HG02884 (cell line): ENCODE measurements at regions not wholly inside any gene's neighbourhood (a gene's known extent, or its start where the extent isn't known, plus 50 kb on each side); places are given as distances from the start of the nearest gene placed in this dataset.
"Not testable (repeated sequence)": the region's sequence is repeated elsewhere in the genome, so short reads cannot be mapped to it uniquely, and the experiment has no call there.

Experiments
- ATAC-seq: cut with Tn5 transposase; IDR thresholded peaks from one replicate; pipeline ENCODE4 v1.9.1; 2021; ENCODE audit warnings: mild to moderate bottlenecking, moderate library complexity; ENCODE audit not compliant: unreplicated experiment

DNA sequence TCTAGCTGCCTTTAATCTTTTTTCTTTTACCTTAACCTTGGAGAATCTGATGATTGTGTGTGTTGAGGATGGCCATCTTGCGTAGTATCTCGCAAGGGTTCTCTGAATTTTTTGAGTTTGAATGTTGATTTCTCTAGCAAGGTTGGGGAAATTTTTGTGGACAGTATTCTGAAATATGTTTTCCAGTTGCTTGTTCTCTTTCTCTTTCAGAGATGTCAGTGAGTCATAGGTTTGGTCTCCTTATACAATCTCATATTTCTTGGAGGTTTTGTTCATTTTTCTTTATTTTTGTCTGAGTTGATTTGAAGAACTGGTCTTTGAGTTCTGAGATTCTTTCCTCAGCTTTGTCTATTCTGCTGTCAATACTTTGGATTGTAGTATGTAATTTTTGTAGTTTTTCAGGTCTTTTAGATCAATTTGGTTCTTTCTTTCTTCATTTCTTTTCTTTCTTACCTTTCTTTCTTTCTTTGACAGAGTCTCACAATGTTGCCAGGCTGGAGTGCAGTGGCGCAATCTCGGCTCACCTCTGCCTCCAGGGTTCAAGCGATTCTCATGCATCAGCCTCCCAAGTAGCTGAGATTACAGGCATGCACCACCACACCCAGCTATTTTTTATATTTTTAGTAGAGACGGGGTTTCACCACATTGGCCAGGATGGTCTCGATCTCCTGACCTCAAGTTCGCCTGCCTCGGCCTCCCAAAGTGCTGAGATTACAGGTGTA is 366.4 kb upstream of the RASGRP1 start:
- ATAC-seq = no peak

GRCh38 chr15:38941399-38941953 is 376.9 kb upstream of the RASGRP1 start:
- ATAC-seq = no peak

DNA sequence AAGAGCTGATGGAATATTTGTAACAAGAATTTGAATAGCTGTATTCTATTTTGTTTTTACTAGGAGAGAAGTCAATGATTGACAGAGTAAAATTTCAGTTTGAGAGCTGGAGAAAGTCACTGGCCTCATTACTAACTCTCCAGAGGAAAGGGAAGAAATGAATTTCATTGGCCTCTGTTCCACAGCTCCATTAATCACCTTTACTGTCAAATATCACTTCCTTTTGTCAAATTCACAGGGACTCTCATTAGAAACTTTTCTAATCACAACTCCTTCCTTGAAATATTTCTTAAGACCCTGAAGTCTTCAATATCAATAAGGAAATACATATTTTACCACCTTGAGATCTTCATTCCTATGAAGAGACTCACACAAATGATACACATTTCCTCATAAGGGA is 379.9 kb upstream of the RASGRP1 start:
- ATAC-seq = no peak

- ATAC-seq = no peak
These were observed 381.1 kb upstream of the RASGRP1 start for GRCh38 chr15:38945551-38946298.

DNA sequence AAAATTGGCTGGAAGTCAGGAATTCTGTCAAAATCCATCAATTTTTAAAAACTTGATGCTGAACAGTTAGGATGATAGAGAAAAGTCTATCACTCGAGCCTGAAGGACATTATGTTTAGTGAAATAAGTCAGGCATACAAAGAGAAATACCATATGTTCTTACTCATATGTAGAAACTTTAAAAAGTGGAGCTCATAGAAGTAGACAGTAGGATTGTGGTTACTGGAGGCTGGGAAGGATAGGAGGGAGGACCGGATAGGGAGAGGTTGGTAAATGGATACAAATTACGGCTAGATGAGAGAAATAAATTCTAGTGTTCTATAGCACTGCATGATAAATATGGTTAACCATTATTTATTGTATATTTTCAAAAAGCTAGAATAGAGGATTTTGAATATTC is 389.5 kb upstream of the RASGRP1 start:
- no peak for ATAC-seq

DNA sequence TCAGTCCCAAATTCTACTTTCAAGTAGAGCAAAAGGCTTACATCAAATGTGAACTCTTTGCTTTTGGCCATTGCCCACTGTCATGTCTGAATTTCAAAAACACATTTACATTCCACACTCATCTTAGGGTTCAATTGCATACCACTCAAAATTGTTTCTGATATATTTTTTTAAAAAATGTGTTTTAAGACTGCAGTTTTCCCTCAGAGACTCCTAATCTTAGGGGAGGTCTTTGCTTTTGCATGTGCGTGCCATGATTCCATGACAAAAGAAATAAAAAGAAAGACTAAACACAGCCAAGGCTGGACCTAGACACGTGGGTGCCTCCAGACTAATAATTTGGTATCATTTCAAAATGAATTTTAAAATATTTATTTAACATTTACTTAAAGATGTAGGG is 396.8 kb upstream of the RASGRP1 start:
- no peak for ATAC-seq

DNA sequence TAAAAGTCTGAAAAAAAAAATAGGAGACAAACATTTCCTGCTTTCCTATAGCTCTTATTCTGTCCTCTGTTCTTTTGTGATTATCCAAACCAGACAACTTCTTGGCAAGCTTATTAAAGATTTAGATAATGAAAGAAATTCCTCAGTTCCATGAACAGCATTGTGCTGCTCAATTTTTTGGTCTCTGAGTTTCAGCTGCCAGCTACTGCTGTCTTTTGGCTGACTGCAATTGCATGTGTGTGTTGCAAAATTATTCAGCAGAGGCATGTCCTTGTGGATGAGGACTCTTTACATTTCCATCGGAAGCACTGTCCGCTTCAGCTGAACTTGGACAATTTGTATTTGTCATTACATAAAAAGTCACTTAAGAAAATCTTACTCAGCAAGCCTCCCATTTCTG is 397.3 kb upstream of the RASGRP1 start:
- ATAC-seq = no peak

DNA sequence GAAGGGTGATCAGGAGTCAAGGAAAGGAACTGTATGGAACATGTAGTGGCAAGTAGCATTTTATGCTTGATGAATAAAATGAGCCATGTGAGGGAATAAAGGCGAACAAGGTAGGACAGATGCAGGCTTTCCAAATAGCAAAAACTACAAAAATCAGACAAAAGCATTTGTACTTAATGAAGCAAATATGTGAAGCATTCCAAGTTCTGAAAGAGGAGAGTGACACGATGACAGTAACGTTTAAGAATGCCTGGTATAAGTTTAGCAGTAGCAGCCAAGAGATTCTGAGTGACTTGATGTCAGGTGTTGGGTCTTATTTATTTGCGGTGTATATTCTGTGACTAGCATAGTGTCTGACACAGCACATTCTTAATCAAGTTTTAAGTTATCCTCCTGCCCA is 408.2 kb upstream of the RASGRP1 start:
- no peak for ATAC-seq

GRCh38 chr15:38975282-38975990 is 410.8 kb upstream of the RASGRP1 start:
- no peak for ATAC-seq

GRCh38 chr15:38991126-38991525 is 426.5 kb upstream of the RASGRP1 start:
- no peak for ATAC-seq

- no peak for ATAC-seq
These were observed 427.1 kb upstream of the RASGRP1 start for GRCh38 chr15:38991701-38992100.

- no peak for ATAC-seq
These were observed 427.9 kb upstream of the RASGRP1 start for GRCh38 chr15:38992506-38992905.

DNA sequence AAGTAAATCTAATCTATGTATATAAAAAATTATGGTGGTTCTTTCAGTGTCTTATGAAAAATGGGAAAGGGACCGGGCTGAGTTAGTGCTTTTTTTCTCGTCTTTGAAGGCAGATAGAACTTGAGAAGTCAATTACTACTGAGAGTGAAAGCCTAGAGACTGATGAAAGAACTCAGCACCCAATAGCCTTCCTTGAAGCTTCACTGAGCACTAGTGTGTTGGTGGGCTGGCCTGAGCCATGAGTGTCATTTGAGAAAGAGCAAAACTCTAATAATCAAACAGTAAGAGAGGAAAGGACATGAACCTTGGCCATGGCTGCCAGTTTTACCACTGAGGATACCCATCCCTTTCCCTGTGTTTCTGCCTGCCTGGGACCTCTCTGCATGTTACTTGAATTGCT is 428.3 kb upstream of the RASGRP1 start:
- no peak for ATAC-seq

- no peak for ATAC-seq
These were observed 429.7 kb upstream of the RASGRP1 start for GRCh38 chr15:38994310-38994709.

DNA sequence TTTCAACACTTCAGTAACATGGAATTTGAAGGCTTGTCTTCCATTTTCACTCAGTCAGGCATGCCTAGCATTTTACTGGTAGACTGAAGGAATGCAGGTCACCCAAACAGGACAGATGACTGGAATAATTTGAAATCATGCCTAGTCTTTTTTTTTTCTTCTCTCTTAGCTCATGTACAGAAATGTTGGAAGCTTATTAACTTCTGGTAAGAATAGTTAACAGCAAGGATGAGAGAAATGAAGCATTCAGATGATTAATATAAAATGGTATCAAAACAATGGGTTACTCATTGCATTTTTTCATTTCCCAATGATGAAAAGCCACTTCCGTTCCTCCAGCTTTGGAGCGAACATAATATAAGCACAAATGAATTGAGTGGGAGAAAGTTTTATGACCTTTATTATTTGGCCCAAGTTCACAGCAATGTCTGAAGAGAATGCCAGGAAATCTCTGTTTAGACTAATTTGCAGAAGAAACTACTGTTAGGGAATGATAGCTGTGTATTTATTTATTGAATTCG is 431.6 kb upstream of the RASGRP1 start:
- no peak for ATAC-seq

DNA sequence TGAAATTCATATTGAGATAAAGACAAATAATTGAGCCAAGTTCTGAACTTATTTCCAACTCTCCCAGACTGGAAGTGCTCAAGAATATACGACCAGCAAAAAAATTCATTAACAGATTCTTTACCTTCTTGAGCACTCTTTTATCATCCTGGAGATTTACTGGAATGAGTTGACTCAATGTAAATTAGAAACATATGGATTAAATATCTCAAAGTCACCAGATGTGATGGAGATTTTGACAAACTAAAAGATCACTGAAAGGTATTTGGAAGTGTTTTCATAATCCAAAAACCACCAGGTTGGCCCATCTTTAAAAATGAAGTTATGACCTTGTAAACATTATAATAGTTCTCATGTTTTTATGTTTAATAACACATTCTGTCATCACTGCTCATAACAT is 433.2 kb upstream of the RASGRP1 start:
- ATAC-seq = no peak

- ATAC-seq = no peak
These were observed 435.6 kb upstream of the RASGRP1 start for GRCh38 chr15:39000008-39000734.

- no peak for ATAC-seq
These were observed 445.1 kb upstream of the RASGRP1 start for GRCh38 chr15:39009740-39010139.

- not testable (repeated sequence) for ATAC-seq
These were observed 446.5 kb upstream of the RASGRP1 start for GRCh38 chr15:39011066-39011465.

DNA sequence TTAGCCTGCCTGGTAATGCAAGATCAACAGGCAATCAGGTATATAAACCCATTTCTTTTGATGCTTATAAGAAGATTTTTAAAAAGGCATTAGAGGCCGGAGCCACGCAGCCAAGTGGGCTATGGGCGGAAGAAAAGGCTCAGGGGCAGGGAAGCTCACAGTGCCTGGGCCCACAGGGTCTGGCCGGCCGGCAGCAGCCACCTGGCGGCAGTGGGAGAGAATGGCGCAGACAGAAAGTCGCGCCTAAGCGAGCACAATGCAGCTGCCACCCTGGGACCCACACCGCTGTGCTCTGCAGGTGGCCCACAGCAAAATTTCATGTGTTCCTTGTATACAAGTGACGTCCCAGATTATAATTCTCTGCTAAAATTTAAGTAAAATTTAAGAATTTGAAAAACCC is 448.6 kb upstream of the RASGRP1 start:
- ATAC-seq = no peak

GRCh38 chr15:39014682-39015081 is 450.1 kb upstream of the RASGRP1 start:
- no peak for ATAC-seq
